GM12873 (cell line): ENCODE measurements at regions not wholly inside any gene's neighbourhood (a gene's known extent, or its start where the extent isn't known, plus 50 kb on each side); places are given as distances from the start of the nearest gene placed in this dataset.

Experiments used
- TF ChIP-seq, protein P1 (sequence below): IDR thresholded peaks from 2 replicates; pipeline ENCODE4 v1.5.1; 2012; ENCODE audit warnings: low read depth, mild to moderate bottlenecking, moderate library complexity, low read length, control low read depth; ENCODE audit not compliant: insufficient read depth; ENCODE audit errors: missing control alignments

DNA sequence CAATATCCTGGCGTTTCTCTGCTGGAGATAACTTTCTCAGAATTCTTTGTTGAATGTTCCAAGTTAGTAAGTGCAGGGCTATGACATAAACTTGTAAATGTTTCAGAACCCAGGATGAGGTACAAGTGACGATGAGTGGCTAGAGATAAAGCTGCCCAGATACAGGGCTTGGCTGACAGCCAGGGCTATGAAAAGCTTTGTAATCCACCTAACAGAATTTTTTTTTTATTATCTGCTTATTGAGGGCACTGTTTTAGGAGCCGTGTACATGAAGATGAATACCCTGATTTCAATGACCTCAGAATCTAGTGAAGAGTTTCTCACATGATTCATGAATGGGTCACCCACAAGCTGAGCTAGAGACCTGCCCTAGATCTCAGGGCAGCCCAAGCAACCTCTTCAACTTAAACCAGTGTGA lies 431.4 kb downstream of the DIPK2A start:
- TF ChIP-seq, protein P1, sequence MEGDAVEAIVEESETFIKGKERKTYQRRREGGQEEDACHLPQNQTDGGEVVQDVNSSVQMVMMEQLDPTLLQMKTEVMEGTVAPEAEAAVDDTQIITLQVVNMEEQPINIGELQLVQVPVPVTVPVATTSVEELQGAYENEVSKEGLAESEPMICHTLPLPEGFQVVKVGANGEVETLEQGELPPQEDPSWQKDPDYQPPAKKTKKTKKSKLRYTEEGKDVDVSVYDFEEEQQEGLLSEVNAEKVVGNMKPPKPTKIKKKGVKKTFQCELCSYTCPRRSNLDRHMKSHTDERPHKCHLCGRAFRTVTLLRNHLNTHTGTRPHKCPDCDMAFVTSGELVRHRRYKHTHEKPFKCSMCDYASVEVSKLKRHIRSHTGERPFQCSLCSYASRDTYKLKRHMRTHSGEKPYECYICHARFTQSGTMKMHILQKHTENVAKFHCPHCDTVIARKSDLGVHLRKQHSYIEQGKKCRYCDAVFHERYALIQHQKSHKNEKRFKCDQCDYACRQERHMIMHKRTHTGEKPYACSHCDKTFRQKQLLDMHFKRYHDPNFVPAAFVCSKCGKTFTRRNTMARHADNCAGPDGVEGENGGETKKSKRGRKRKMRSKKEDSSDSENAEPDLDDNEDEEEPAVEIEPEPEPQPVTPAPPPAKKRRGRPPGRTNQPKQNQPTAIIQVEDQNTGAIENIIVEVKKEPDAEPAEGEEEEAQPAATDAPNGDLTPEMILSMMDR, result no peak

DNA sequence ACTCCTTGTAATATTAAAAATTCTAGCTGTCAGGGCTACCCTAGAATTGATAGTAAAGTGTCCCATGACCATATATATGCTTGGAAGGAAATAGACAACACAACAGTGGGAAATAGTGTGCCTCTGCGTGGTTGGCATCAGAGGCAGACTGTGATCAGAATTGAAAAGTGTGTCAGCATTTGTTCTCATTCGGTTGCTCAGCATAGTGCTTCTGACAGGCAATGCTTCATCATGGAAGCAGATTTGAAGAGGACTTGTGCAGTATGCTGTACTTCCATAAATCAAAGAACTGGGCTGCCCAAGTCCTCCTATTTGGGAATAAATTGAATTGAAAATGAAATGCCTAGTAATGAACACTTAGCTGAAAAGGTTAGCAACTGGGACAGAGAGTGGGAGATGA lies 435.7 kb downstream of the DIPK2A start:
- TF ChIP-seq, protein P1, result no peak

DNA sequence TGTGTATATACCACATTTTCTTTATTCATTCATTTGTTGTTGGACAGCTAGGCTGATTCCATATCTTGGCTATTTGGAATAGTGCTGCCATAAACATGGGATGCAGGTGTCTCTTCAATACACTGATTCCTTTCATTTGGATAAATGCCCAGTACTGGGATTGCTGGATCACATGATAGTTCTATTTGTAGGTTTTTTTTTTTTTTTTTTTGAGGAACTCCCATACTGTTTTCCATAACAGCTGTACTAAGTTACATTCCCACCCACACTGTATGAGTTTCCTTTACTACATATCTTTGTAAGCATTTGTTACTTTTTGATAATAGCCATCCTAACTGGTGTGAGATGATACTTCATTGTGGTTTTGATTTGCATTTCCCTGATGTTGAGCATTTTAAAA lies 437.7 kb downstream of the DIPK2A start:
- TF ChIP-seq, protein P1, result no peak

DNA sequence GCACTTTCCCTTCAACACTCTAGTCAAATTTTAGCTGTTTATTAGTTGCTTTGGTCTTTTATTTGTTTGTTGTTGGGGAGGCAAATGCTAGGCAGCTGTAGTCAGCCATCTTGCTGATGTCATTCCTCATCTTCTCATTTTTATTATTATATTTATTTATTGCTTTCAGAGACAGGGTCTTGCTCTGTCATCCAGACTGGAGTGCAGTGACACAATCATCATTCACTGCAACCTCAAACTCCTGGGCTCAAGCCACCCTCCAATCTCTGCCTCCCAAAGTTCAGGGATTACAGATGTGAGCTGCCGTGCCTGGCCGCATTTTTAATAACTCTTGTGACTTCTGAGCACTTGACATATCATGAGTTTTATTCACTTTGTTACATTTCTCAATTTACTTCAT lies 441.4 kb downstream of the DIPK2A start:
- TF ChIP-seq, protein P1, result no peak

DNA sequence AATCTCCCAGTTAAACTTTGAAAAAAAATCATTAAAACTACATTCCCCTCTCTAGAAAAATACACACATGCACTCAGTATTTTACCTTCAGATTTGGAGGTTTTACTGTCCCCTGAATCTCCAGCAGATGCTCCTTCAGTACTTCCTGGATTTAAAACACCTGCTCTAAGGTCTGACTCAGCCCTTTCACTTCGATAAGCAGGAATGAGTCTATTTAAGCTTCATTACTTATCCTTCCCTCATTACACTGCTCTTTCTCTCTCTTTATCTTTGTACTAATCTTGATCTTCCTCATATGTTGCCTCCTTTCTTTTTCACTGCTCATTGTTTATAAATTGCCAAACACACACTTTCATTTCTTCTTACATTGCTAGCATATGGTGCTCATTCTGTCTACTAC lies 443.9 kb downstream of the DIPK2A start:
- TF ChIP-seq, protein P1, result no peak

DNA sequence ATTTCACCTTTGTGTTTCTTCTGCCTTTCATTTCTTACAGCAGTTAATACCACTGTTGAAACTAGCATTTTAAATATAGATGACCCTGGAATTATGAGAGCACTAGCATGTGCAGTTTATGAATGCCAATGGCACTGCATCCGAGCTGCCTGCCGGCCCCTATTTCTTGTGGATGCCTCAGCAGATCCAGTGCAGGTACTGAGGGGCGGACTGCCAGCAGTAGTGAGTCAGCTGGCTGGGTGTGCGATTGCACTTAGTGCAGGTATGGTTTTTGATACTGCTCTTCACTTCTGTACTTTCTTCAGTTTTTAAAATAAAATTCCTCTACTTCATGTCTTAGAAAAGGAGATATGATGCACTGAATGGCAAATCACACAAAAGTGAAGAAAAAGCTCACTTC lies 453.0 kb downstream of the DIPK2A start:
- TF ChIP-seq, protein P1, result no peak

DNA sequence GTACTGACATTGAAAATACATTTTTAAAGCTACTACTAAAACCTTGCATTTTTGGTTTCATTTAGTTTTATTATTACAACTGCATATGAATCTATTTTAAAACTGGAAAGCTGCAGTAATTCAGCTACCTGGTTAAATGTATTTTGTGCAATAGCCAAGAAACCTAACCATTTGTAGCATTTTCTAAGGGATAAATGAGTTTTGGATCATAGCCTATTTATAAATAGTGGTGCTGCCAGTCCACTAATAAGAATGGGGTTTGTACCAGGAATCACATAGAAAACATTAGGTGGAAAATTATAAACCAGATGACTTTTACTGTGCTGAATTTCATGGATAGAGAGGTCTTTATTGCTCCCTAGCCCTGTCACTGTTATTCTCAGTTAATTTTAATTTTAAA lies 454.7 kb downstream of the DIPK2A start:
- TF ChIP-seq, protein P1, result no peak
